A549 (cell line): ENCODE measurements at regions not wholly inside any gene's neighbourhood (a gene's known extent, or its start where the extent isn't known, plus 50 kb on each side); places are given as distances from the start of the nearest gene placed in this dataset.

Experiments
- CBX2 ChIP-seq: fragments of 200-600 bp; sonication (generic); IDR thresholded peaks from 2 replicates; pipeline ENCODE4 v1.6.1; 2016; ENCODE audit warnings: low read depth, mild to moderate bottlenecking, borderline replicate concordance
- CBX8 ChIP-seq: fragments of 200-600 bp; sonication (generic); IDR thresholded peaks from 2 replicates; pipeline ENCODE4 v1.6.1; 2016
- CHD4 ChIP-seq: fragments of 200-600 bp; sonication (generic); IDR thresholded peaks from 2 replicates; pipeline ENCODE4 v1.6.1; 2016; ENCODE audit warnings: antibody characterized with exemption, mild to moderate bottlenecking, borderline replicate concordance
- CTCF ChIP-seq: fragments of >200 bp; sonication (Bioruptor Twin); formaldehyde crosslinking; IDR thresholded peaks from 3 replicates; pipeline ENCODE4 v1.5.1; 2016
- E2F6 ChIP-seq: IDR thresholded peaks from 2 replicates; pipeline ENCODE4 v1.6.1; 2012; ENCODE audit warnings: low read depth, borderline replicate concordance
- EP300 ChIP-seq, 2 experiments: fragments of >200 bp; sonication (Bioruptor Twin); formaldehyde crosslinking; IDR thresholded peaks; 2 replicates in 1 of 2; 3 replicates in 1 of 2; pipeline ENCODE4 v1.6.1; 2016 to 2017
- MYC ChIP-seq: IDR thresholded peaks from 2 replicates; pipeline ENCODE4 v1.6.1; 2012; ENCODE audit warnings: mild to moderate bottlenecking, inconsistent platforms, low read length, improper control_type of control experiment, borderline replicate concordance
- PHF8 ChIP-seq: fragments of 200-600 bp; sonication (generic); IDR thresholded peaks from 2 replicates; pipeline ENCODE4 v1.6.1; 2016; ENCODE audit warnings: low read depth, mild to moderate bottlenecking, antibody characterized with exemption, moderate library complexity, borderline replicate concordance
- POLR2A ChIP-seq: IDR thresholded peaks from 2 replicates; pipeline ENCODE4 v1.6.1; 2012; ENCODE audit warnings: mild to moderate bottlenecking, low read length
- POLR2AphosphoS2 ChIP-seq: conservative IDR thresholded peaks from 2 replicates; pipeline ENCODE4 v1.6.1; 2012; ENCODE audit warnings: low read length, improper control_type of control experiment, inconsistent platforms
- SMC3 ChIP-seq: fragments of >200 bp; sonication (Bioruptor Twin); formaldehyde crosslinking; IDR thresholded peaks from 3 replicates; pipeline ENCODE4 v1.6.1; 2018; ENCODE audit warnings: inconsistent platforms
- USF2 ChIP-seq: fragments of 450-650 bp; IDR thresholded peaks from 2 replicates; pipeline ENCODE4 v1.6.1; 2014; ENCODE audit warnings: antibody characterized with exemption

- TF ChIP-seq CTCF: no peak
- TF ChIP-seq USF2: no peak
- TF ChIP-seq EP300 (IDR thresholded peaks at IDR 0.05): no peak
- TF ChIP-seq E2F6: no peak
- TF ChIP-seq POLR2A: no peak
- no peak for TF ChIP-seq CHD4
- no peak for TF ChIP-seq SMC3
- TF ChIP-seq MYC: no peak
- no peak for TF ChIP-seq POLR2AphosphoS2
- TF ChIP-seq PHF8: no peak
- no peak for TF ChIP-seq CBX8
- no peak for TF ChIP-seq CBX2
These were observed 179.6 kb upstream of the SPTLC3 start for GRCh38 chr20:12829170-12829569.
